COLO668 (cell line): ENCODE measurements at regions not wholly inside any gene's neighbourhood (a gene's known extent, or its start where the extent isn't known, plus 50 kb on each side); places are given as distances from the start of the nearest gene placed in this dataset.
A peak's percentile ranks its signal among the peaks of the same experiment; 100 is the strongest.

Experiments
- DNase-seq: peaks from one replicate; lab custom pipeline; 2025; ENCODE audit not compliant: unreplicated experiment; lab: John Stamatoyannopoulos, UW

DNA sequence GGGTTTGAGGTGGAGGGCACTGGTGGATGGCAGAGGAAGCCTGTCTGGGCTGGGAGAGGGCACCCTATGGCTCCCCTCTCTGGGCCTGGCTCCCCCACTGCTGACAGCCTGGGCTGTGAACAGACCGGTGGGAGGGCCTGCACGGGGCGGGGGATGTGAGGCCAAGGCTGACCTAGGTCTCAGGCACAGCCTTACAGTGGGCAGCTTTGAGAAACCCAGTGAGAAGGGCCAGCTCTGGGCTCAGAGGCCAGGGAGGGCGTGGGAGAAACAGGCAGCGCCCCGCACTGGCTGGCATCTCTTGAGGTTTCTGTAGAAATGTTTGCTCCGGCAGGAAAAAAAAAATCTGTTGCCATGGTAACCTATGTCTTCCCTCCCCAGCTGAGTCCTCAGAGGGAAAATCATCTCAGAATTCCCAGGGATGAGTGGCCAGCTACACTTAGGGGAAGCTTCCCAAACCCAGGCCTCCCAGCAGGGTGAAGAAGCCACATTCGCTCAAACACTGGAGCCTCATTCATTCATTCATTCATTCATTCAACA lies 71.7 kb upstream of the TAF1B start:
- no peak for DNase-seq

- no peak for DNase-seq
Observed at GRCh38 chr2:9772035-9772998, 71.0 kb upstream of the TAF1B start.

DNA sequence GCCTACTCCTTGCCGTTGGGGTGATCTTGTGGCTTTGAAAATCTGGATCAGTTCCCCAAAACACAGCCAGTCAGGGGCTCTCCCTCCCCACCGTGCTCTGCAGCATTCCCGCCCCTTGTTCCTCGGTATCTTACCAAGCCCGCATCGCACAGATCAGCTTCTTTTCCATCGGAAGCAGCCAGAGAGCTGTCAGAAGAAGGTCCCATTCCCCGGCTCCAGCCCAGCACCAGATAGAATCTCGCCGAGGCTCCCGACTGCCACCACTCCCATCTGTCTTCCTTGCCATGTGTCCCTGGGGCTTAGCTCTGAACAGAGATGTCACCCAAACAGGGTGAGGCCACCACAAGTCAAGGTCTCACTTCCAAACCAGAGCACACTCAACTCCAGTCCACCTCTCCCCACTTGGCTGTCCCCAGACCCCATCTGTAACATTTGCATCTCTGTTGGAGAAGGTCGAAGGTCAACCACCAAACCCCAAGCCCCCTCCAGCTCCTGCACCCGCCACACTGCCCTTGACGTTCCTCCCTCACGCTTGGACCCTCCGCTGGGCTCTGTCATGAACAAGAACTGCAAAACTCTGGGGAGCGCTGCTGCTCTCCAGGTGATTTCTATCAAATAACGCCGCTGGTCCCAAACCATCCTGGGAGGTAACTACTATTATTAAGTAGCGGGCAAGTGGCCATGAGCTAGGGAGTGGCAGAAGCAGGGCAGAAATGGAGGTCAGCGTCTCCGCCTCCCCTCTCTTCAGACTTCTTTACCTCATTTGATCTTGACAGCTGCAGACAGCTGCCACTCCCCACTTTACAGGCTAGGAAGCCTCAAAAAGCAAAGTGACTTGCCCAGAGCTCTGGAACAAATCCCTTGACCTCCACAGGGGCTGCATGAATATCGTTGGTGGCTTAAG lies 70.0 kb upstream of the TAF1B start:
- no peak for DNase-seq

- DNase-seq, result no peak
Observed at GRCh38 chr2:9773903-9774239, 69.4 kb upstream of the TAF1B start.

- no peak for DNase-seq
Observed at GRCh38 chr2:9774266-9774665, 69.0 kb upstream of the TAF1B start.

- no peak for DNase-seq
Observed at GRCh38 chr2:9775351-9775750, 67.9 kb upstream of the TAF1B start.

DNA sequence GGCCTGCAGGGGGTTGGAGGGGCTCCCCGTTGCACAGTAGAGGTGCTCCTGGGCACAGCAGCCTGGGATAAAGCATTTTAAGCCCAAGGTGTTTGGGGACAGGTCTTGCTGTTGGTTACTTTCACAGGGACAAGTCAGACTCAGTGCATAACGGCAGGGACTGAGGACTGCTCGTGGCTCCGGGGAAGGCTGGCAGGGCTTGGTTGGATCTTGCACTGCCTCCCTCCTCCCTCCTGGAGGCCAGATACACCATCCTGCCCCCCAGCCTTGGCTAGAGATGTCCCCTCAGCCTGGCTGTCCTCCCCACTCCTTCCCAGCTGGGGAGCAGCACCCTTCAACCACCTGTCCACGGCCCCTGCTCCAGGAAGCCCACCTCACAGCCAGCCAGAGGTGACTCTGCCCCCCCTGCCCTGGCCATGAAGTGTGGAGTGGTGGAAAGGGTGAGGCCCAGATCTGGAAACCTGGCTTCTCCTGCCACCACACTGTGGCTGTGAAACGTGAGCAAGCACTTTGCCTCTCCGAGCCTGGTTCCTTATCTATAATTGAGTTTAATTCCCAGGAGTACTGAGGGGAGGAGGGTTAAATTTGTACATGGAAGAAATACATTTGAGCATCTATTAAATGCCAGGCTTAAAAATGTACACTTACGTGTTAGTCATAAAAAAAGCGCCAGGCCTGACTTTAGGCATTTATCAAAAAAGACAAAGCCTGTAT lies 67.1 kb upstream of the TAF1B start:
- no peak for DNase-seq

DNA sequence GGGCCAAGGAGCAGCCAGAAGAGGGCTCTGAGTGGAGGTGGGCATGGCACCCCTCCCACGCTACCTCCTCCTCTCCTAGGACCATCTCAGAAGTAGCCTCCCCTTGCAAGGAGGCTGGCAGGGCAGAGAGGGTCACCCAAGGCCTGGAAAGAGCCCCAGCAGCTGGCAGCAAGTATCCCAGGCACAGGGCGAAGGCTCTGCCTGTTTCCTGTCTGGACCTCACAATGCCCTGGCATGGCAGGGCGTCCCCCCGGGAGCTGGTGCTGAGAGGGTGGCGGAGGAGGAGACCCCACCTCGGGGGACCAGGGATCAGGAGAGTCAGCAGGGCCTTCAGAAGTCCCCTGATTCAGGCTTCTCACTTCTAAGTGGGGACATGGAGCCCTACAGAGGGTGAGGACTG lies 66.2 kb upstream of the TAF1B start:
- DNase-seq, result no peak

GRCh38 chr2:9778012-9778411 lies 65.3 kb upstream of the TAF1B start:
- DNase-seq, result peak; percentile 13

- no peak for DNase-seq
Observed at GRCh38 chr2:9778471-9779316, 64.6 kb upstream of the TAF1B start.

- DNase-seq, result no peak
Observed at GRCh38 chr2:9779596-9780264, 63.5 kb upstream of the TAF1B start.

DNA sequence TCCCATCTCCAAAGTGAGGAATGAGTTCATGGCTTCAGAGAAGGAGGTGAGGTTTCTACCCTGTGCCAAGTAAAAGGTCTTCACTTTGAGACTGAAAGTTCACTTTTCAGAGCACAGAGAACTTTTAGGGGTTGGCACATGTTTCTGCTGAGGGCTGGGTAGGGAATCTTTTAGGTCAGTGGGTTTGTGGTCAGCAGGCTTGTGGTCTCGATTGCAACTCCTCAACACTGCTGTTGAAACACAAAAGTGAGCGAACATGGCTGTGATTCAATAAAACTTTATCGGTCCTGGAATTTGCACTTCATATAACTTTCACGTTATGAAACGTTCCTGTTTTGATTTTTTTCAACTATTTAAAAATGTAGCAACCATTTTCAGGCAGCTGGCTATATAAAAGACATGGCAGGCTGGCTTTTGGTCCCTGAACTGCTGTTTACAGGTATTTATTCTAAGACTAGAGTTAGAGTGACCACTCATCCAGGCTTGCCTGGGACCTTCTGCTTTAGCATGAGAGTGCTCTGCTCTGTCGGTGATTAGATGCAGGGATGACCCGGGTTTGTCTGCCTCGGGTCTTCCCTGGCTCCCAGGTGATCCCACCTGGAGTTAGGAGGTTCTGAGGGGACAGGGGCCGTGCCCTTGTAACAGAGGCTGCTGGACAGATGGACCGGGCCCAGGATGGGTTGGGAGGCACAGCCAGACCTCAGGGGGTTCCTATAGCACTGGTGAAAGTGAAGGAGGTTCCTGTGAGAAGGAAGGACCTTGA lies 62.7 kb upstream of the TAF1B start:
- no peak for DNase-seq

- DNase-seq, result no peak
Observed at GRCh38 chr2:9781252-9781651, 62.0 kb upstream of the TAF1B start.

- peak; percentile 18 for DNase-seq
Observed at GRCh38 chr2:9782197-9782719, 61.0 kb upstream of the TAF1B start.

GRCh38 chr2:9789371-9789770 lies 53.9 kb upstream of the TAF1B start:
- DNase-seq, result no peak

DNA sequence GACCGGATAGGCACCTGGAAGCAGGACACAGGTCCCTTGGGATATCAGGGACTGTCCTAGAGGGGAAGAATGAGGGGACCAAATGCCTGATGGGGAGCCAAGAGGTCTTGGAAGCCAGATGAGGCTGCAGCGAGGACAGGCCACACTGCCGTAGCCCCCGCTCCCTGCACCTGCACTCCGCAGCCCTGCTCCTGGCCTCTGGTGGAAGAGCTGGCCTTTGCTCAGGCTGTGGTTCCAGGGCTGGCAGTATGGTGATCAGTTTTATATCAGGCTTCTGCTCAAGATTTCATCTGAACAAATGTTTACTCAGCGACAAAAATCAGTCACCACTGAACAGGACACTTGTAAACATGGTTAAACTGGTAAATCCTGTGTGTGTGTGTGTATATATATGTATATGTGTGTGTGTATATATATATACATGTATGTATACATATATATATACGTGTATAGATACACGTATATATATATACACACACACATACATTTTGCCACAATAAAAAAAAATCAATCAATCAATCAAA lies 52.5 kb upstream of the TAF1B start:
- no peak for DNase-seq

GRCh38 chr2:9791711-9792110 lies 51.6 kb upstream of the TAF1B start:
- DNase-seq, result no peak

DNA sequence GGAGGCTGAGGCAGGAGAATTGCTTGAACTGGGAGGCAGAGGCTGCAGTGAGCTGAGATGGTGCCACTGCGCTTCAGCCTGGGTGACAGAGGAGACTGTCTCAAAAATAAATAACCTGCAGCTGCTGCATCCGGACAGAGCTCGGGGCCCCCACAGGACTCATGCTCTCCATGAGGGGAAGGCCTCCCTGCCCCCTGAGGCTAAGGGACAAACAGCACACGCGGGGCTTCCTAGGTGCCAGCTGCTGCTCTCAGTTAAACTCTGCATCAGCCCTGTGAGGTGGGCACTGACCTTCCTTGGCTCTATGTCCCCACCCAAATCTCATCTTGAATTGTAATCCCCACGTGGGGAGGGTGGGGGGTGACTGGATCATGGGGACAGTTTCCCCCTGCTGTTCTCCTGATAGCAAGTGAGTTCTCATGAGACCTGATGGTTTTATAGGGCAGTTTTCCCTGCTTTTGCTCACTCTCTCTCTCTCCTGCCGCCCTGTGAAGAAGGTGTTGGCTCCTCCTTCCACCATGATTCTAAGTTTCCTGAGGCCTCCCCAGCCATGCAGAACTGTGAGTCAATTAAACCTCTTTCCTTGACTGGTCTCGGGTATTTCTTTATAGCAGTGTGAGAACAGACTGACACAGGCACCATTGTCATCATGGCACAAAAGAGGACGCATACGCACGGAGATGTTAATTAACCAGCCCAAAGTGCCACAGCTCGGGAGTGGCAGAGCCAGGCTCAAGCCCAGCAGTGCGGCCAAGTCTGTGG lies 49.9 kb upstream of the TAF1B start:
- DNase-seq, result no peak
